ENCODE measurements at regions not wholly inside any gene's neighbourhood (a gene's known extent, or its start where the extent isn't known, plus 50 kb on each side); places are given as distances from the start of the nearest gene placed in this dataset.

GRCh38 chr4:24650849-24651640 lies 66.7 kb upstream of the DHX15 start:
- TF ChIP-seq CTCF (IDR thresholded peaks at IDR 0.05) (no peak), POLR2A (IDR thresholded peaks at IDR 0.05) (no peak)
